PC-3 (cell line): ENCODE measurements at regions not wholly inside any gene's neighbourhood (a gene's known extent, or its start where the extent isn't known, plus 50 kb on each side); places are given as distances from the start of the nearest gene placed in this dataset.

Experiments used
- CTCF ChIP-seq: fragments of 300-600 bp; sonication (generic); conservative IDR thresholded peaks from 2 replicates; pipeline ENCODE4 v1.5.1; 2017; ENCODE audit warnings: antibody characterized with exemption, low read depth, mild to moderate bottlenecking, low read length
- EZH2 ChIP-seq: fragments of 300-600 bp; sonication (generic); IDR thresholded peaks from one replicate; pipeline ENCODE4 v1.6.1; 2017; ENCODE audit warnings: antibody characterized with exemption, mild to moderate bottlenecking, low read length; ENCODE audit not compliant: unreplicated experiment
- EZH2phosphoT487 ChIP-seq: fragments of 300-600 bp; sonication (generic); IDR thresholded peaks from 2 replicates; pipeline ENCODE4 v1.6.1; 2018; ENCODE audit warnings: mild to moderate bottlenecking, antibody characterized with exemption, low read length, borderline replicate concordance

DNA sequence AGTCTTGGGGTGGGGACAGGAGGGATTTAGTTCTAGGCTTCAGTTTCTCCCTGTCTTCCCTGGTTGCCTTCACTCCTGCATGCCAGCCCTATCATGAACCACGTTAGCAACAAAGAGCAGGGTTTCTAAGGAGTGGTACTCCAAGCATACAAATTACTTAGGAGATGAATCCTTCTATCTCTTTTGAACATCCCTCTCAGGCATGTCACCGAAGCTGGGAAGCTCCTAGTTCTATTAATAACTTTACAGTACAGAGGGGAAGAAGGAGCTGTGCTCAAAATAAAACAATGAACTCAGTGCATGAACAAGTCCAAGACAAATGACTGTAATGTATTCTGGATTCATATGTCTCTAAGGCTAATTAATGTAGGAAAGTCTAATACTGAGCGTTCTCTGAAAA lies 450.6 kb upstream of the RASGEF1B start:
- TF ChIP-seq CTCF: no peak
- no peak for TF ChIP-seq EZH2phosphoT487
- TF ChIP-seq EZH2: no peak
